Fibroblast of lung (primary cell): ENCODE measurements at regions not wholly inside any gene's neighbourhood (a gene's known extent, or its start where the extent isn't known, plus 50 kb on each side); places are given as distances from the start of the nearest gene placed in this dataset.

ENCODE experiments used
- EZH2 ChIP-seq: IDR thresholded peaks from 2 replicates; pipeline ENCODE4 v1.5.1; 2012; ENCODE audit warnings: low read length, control low read depth, mild to moderate bottlenecking; ENCODE audit errors: missing control alignments
- TF ChIP-seq, protein P1 (sequence below), 2 donors: IDR thresholded peaks in 1 of 2; conservative IDR thresholded peaks in 1 of 2; 1 replicate in 1 of 2; 2 replicates in 1 of 2; pipeline ENCODE4 v1.5.1; 2011 to 2012; ENCODE audit warnings: low read length in 2 of 2, control low read depth in 1 of 2, inconsistent platforms in 1 of 2, low read depth in 1 of 2, mild to moderate bottlenecking in 1 of 2

DNA sequence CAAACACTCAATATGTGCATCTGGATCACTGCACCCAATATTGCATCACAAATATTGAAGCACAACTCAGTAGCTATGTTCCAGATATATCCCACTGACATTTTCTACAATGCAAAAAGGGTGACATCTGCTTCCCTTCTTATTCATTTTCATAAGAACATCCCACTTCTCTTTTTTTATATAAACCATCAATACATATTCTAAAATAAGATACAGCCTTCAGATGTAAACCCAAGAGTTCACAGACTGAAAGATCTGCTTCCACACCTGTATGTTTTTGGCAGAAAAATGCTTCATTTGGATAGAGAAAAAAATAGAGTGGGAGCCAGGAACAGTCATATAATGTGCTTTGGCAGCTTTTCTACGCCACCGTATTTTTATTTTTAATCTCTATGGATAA lies 815.6 kb upstream of the ADGRL3 start:
- TF ChIP-seq, protein P1, sequence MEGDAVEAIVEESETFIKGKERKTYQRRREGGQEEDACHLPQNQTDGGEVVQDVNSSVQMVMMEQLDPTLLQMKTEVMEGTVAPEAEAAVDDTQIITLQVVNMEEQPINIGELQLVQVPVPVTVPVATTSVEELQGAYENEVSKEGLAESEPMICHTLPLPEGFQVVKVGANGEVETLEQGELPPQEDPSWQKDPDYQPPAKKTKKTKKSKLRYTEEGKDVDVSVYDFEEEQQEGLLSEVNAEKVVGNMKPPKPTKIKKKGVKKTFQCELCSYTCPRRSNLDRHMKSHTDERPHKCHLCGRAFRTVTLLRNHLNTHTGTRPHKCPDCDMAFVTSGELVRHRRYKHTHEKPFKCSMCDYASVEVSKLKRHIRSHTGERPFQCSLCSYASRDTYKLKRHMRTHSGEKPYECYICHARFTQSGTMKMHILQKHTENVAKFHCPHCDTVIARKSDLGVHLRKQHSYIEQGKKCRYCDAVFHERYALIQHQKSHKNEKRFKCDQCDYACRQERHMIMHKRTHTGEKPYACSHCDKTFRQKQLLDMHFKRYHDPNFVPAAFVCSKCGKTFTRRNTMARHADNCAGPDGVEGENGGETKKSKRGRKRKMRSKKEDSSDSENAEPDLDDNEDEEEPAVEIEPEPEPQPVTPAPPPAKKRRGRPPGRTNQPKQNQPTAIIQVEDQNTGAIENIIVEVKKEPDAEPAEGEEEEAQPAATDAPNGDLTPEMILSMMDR (conservative IDR thresholded peaks at IDR 0.05 in 1 of 2, IDR thresholded peaks at IDR 0.05 in 1 of 2; ENCODE audit: low read depth in 1 of 2, low read length in 2 of 2): no peak
- TF ChIP-seq EZH2: no peak
